ENCODE measurements at regions not wholly inside any gene's neighbourhood (a gene's known extent, or its start where the extent isn't known, plus 50 kb on each side); places are given as distances from the start of the nearest gene placed in this dataset.

- H3K36me3 ChIP-seq (ENCODE audit: insufficient read depth, low read length, poor library complexity, severe bottlenecking) = no peaks in the 10 kb centered on the region
- no peaks in the 10 kb centered on the region for H3K9me3 ChIP-seq (ENCODE audit: low read depth, low read length, poor library complexity, severe bottlenecking)
- DNase-seq (ENCODE audit: low spot score) = no peak
- no peaks in the 10 kb centered on the region for H3K4me1 ChIP-seq (ENCODE audit: insufficient read depth, low read length, poor library complexity, severe bottlenecking)
- CTCF ChIA-PET = no interaction called here
- TF ChIP-seq EZH2 (IDR thresholded peaks at IDR 0.05; ENCODE audit: borderline replicate concordance, low read depth, low read length, poor library complexity, severe bottlenecking) (no peak), CTCF (conservative IDR thresholded peaks at IDR 0.05; ENCODE audit: low read depth, low read length) (no peak)
- H3K4me3 ChIP-seq (ENCODE audit: low read depth, low read length, poor library complexity, severe bottlenecking) = no peak overlapping the region
- POLR2A ChIA-PET (ENCODE audit: low non-redundant PET) = no interaction called here
- no peaks in the 10 kb centered on the region for H3K27me3 ChIP-seq (replicated peaks; ENCODE audit: insufficient read depth, low read depth, low read length, poor library complexity)
- H3K27ac ChIP-seq (ENCODE audit: low read depth, low read length, poor library complexity, severe bottlenecking) = no peak overlapping the region
- intact Hi-C loops (cut with micrococcal nuclease; ENCODE audit: unreplicated experiment) = no loop called here
- no TSS peak for BruUV-seq (replicated peaks)
These were observed 92.7 kb upstream of the RESF1 start for GRCh38 chr12:31866523-31866922.

GRCh38 chr12:31865023-31865422 lies 94.2 kb upstream of the RESF1 start:
- intact Hi-C loops (cut with micrococcal nuclease; ENCODE audit: unreplicated experiment) = no loop called here
- Histone ChIP-seq H3K36me3 (ENCODE audit: insufficient read depth, low read length, poor library complexity, severe bottlenecking) (no peaks in the 10 kb centered on the region), H3K4me1 (ENCODE audit: insufficient read depth, low read length, poor library complexity, severe bottlenecking) (no peaks in the 10 kb centered on the region), H3K27me3 (replicated peaks; ENCODE audit: insufficient read depth, low read depth, low read length, poor library complexity) (no peaks in the 10 kb centered on the region), H3K4me3 (ENCODE audit: low read depth, low read length, poor library complexity, severe bottlenecking) (no peak overlapping the region), H3K9me3 (ENCODE audit: low read depth, low read length, poor library complexity, severe bottlenecking) (no peaks in the 10 kb centered on the region), H3K27ac (ENCODE audit: low read depth, low read length, poor library complexity, severe bottlenecking) (no peak overlapping the region)
- ChIA-PET CTCF (no interaction called here), POLR2A (ENCODE audit: low non-redundant PET) (interaction anchor here (0.7 kb wide), 1 partner anchor 86 kb away, joined by 13 read pairs; no protein-coding TSS in a partner anchor)
- no TSS peak for BruUV-seq (replicated peaks)
- TF ChIP-seq EZH2 (IDR thresholded peaks at IDR 0.05; ENCODE audit: borderline replicate concordance, low read depth, low read length, poor library complexity, severe bottlenecking) (no peak), CTCF (conservative IDR thresholded peaks at IDR 0.05; ENCODE audit: low read depth, low read length) (no peak)
- DNase-seq (ENCODE audit: low spot score) = no peak

- Histone ChIP-seq H3K4me3 (ENCODE audit: low read depth, low read length, poor library complexity, severe bottlenecking) (no peak overlapping the region), H3K4me1 (ENCODE audit: insufficient read depth, low read length, poor library complexity, severe bottlenecking) (no peaks in the 10 kb centered on the region), H3K36me3 (ENCODE audit: insufficient read depth, low read length, poor library complexity, severe bottlenecking) (no peaks in the 10 kb centered on the region), H3K27ac (ENCODE audit: low read depth, low read length, poor library complexity, severe bottlenecking) (no peak overlapping the region), H3K9me3 (ENCODE audit: low read depth, low read length, poor library complexity, severe bottlenecking) (no peaks in the 10 kb centered on the region), H3K27me3 (replicated peaks; ENCODE audit: insufficient read depth, low read depth, low read length, poor library complexity) (no peaks in the 10 kb centered on the region)
- ChIA-PET CTCF (no interaction called here), POLR2A (ENCODE audit: low non-redundant PET) (no interaction called here)
- intact Hi-C loops (cut with micrococcal nuclease; ENCODE audit: unreplicated experiment) = no loop called here
- no peak for DNase-seq (ENCODE audit: low spot score)
- TF ChIP-seq EZH2 (IDR thresholded peaks at IDR 0.05; ENCODE audit: borderline replicate concordance, low read depth, low read length, poor library complexity, severe bottlenecking) (no peak), CTCF (conservative IDR thresholded peaks at IDR 0.05; ENCODE audit: low read depth, low read length) (no peak)
- BruUV-seq (replicated peaks) = no TSS peak
These were observed 97.9 kb upstream of the RESF1 start for GRCh38 chr12:31861360-31861759.
